Neural cell (in vitro differentiated cells): ENCODE measurements at regions not wholly inside any gene's neighbourhood (a gene's known extent, or its start where the extent isn't known, plus 50 kb on each side); places are given as distances from the start of the nearest gene placed in this dataset.

Source experiments
- EP300 ChIP-seq: fragments of 450-650 bp; conservative IDR thresholded peaks from 2 replicates; pipeline ENCODE4 v1.6.1; 2014; ENCODE audit warnings: antibody characterized with exemption, mild to moderate bottlenecking, moderate library complexity; ENCODE audit not compliant: poor library complexity, severe bottlenecking
- RAD21 ChIP-seq: fragments of 450-650 bp; conservative IDR thresholded peaks from 2 replicates; pipeline ENCODE4 v1.6.1; 2014; ENCODE audit warnings: antibody characterized with exemption, mild to moderate bottlenecking, moderate library complexity

GRCh38 chr16:50967827-50968612 is 183.1 kb downstream of the SALL1 start:
- TF ChIP-seq EP300 (no peak), RAD21 (no peak)
